ENCODE measurements at regions not wholly inside any gene's neighbourhood (a gene's known extent, or its start where the extent isn't known, plus 50 kb on each side); places are given as distances from the start of the nearest gene placed in this dataset.

GRCh38 chr10:30773501-30773900, 143.9 kb upstream of the LYZL2 start:
- Histone ChIP-seq H3K27me3 (no peaks in the 10 kb centered on the region), H3K27ac (no peak overlapping the region), H3K9me3 (peaks cover 12% of the 10 kb centered on the region), H3K4me1 (peaks cover 6% of the 10 kb centered on the region), H3K36me3 (no peaks in the 10 kb centered on the region), H3K4me3 (no peak overlapping the region)
- intact Hi-C loops (cut with DNase I) = no loop called here
- ATAC-seq (no peak), DNase-seq (no peak)
- TF ChIP-seq, protein P1, sequence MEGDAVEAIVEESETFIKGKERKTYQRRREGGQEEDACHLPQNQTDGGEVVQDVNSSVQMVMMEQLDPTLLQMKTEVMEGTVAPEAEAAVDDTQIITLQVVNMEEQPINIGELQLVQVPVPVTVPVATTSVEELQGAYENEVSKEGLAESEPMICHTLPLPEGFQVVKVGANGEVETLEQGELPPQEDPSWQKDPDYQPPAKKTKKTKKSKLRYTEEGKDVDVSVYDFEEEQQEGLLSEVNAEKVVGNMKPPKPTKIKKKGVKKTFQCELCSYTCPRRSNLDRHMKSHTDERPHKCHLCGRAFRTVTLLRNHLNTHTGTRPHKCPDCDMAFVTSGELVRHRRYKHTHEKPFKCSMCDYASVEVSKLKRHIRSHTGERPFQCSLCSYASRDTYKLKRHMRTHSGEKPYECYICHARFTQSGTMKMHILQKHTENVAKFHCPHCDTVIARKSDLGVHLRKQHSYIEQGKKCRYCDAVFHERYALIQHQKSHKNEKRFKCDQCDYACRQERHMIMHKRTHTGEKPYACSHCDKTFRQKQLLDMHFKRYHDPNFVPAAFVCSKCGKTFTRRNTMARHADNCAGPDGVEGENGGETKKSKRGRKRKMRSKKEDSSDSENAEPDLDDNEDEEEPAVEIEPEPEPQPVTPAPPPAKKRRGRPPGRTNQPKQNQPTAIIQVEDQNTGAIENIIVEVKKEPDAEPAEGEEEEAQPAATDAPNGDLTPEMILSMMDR (IDR thresholded peaks at IDR 0.05) = no peak

DNA sequence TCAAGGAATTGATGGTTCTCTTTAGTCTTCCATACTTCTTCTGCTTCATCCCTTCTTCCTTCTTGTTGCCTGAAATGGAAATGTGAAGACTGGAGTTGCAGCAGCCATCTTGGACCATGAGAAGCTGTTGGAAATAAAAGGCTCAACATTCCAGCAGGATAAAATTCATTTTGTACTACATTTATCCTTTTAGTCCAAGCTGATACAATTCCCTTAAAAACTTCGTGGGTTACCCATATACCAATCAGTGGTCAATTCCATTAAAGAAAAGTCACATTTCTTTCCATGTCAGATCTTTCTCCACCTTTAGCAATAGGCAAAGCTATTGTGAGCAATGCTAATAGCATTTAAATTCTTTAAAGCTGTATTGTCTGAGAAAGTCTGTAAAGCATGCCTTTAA, 141.3 kb upstream of the LYZL2 start:
- Histone ChIP-seq H3K27me3 (no peaks in the 10 kb centered on the region), H3K4me1 (peaks cover 2% of the 10 kb centered on the region), H3K27ac (no peak overlapping the region), H3K9me3 (peaks cover 12% of the 10 kb centered on the region), H3K36me3 (no peaks in the 10 kb centered on the region), H3K4me3 (no peak overlapping the region)
- ATAC-seq (no peak), DNase-seq (no peak)
- TF ChIP-seq, protein P1 (IDR thresholded peaks at IDR 0.05) = no peak
- intact Hi-C loops (cut with DNase I) = no loop called here

DNA sequence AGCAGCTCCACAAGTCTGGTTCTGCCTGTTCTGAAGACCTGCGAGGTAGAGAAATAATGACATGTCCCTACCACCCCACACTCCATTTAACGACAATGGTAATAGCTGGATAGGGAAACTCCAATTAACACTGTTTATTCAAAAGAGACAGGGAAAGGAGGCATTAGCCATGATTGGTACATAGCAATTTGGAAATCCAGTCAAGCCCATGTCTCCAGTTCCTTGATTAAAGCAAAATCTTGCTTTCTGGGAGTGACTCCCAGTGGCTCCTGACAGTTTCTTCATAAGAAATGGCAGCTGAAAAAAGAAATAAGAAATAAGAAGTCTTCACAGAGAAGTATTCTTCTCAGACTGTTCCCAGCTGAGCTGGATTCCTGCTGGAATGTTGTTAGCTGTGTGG, 140.7 kb upstream of the LYZL2 start:
- TF ChIP-seq, protein P1 (IDR thresholded peaks at IDR 0.05) = no peak

DNA sequence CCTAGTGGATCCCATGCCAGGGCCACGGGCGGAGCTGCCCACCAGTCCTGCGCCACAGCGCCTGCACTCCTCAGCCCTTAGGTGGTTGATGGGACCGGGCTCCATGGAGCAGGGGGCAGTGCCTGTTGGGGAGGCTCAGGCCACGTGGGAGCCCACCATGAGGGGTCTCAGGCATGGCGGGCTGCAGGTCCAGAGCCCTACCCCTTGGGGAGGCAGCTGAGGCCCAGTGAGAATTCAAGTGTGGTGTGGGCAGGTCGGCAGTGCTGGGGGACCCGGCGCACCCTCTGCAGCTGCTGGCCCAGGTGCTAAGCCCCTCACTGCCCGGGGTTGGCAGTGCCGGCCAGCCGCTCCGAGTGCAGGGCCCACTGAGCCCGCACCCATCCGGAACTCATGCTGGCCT, 139.8 kb upstream of the LYZL2 start:
- Histone ChIP-seq H3K4me1 (no peaks in the 10 kb centered on the region), H3K9me3 (peaks cover 12% of the 10 kb centered on the region), H3K27me3 (no peaks in the 10 kb centered on the region), H3K4me3 (no peak overlapping the region), H3K36me3 (no peaks in the 10 kb centered on the region), H3K27ac (no peak overlapping the region)
- no peak for ATAC-seq
- intact Hi-C loops (cut with DNase I) = no loop called here
- TF ChIP-seq, protein P1 (IDR thresholded peaks at IDR 0.05) = no peak
- DNase-seq = no peak

More for the DNA sequence above, 140.7 kb upstream of the LYZL2 start:
- Histone ChIP-seq H3K27ac (no peak overlapping the region), H3K4me1 (no peaks in the 10 kb centered on the region), H3K27me3 (no peaks in the 10 kb centered on the region), H3K4me3 (no peak overlapping the region), H3K9me3 (peaks cover 12% of the 10 kb centered on the region), H3K36me3 (no peaks in the 10 kb centered on the region)
- DNase-seq (no peak), ATAC-seq (no peak)
- intact Hi-C loops (cut with DNase I) = no loop called here

- intact Hi-C loops (cut with DNase I) = no loop called here
- no peak overlapping the region for H3K27ac ChIP-seq
- ATAC-seq (no peak), DNase-seq (no peak)
- H3K4me3 ChIP-seq = no peak overlapping the region
- H3K4me1 ChIP-seq = no peaks in the 10 kb centered on the region
- H3K27me3 ChIP-seq = no peaks in the 10 kb centered on the region
- H3K9me3 ChIP-seq = peaks cover 8% of the 10 kb centered on the region
- TF ChIP-seq, protein P1 (IDR thresholded peaks at IDR 0.05) = no peak
- no peaks in the 10 kb centered on the region for H3K36me3 ChIP-seq
Observed at GRCh38 chr10:30765616-30766015, 136.1 kb upstream of the LYZL2 start.

- Histone ChIP-seq H3K27ac (no peak overlapping the region), H3K4me1 (no peaks in the 10 kb centered on the region), H3K4me3 (no peak overlapping the region), H3K36me3 (no peaks in the 10 kb centered on the region), H3K27me3 (no peaks in the 10 kb centered on the region), H3K9me3 (peaks cover 3% of the 10 kb centered on the region)
- intact Hi-C loops (cut with DNase I) = no loop called here
- ATAC-seq (no peak), DNase-seq (no peak)
- TF ChIP-seq, protein P1 (IDR thresholded peaks at IDR 0.05) = no peak
Observed at GRCh38 chr10:30765022-30765615, 135.6 kb upstream of the LYZL2 start.
